H1 (cell line): ENCODE measurements at regions not wholly inside any gene's neighbourhood (a gene's known extent, or its start where the extent isn't known, plus 50 kb on each side); places are given as distances from the start of the nearest gene placed in this dataset.
A peak's percentile ranks its signal among the peaks of the same experiment; 100 is the strongest.

Experiments
- BACH1 ChIP-seq: IDR thresholded peaks from 2 replicates; pipeline ENCODE4 v1.6.1; 2012; ENCODE audit warnings: low read length, improper control_type of control experiment
- CREB1 ChIP-seq: IDR thresholded peaks from 2 replicates; pipeline ENCODE4 v1.6.1; 2012; ENCODE audit warnings: inconsistent platforms
- POLR2A ChIP-seq, 2 experiments: IDR thresholded peaks; 1 replicate in 1 of 2; 2 replicates in 1 of 2; pipeline ENCODE4 v1.6.1; 2011; ENCODE audit warnings: low read depth in 2 of 2, low read length in 2 of 2, mild to moderate bottlenecking in 2 of 2; ENCODE audit errors: control extremely low read depth in 1 of 2
- POLR2AphosphoS5 ChIP-seq: IDR thresholded peaks from 2 replicates; pipeline ENCODE4 v1.6.1; 2011; ENCODE audit warnings: low read depth, low read length
- YY1 ChIP-seq: IDR thresholded peaks from 2 replicates; pipeline ENCODE4 v1.6.1; 2011; ENCODE audit warnings: low read depth, mild to moderate bottlenecking, low read length
- ZNF274 ChIP-seq: IDR thresholded peaks from 2 replicates; pipeline ENCODE4 v1.7.0; 2012; ENCODE audit warnings: low read length, borderline replicate concordance; ENCODE audit errors: extremely low read depth
- TF ChIP-seq, protein P1 (sequence below): IDR thresholded peaks from 2 replicates; pipeline ENCODE4 v1.6.1; 2012; ENCODE audit warnings: inconsistent platforms
- TF ChIP-seq, protein P2 (sequence below): IDR thresholded peaks from 2 replicates; pipeline ENCODE4 v1.6.1; 2011; ENCODE audit warnings: low read depth, mild to moderate bottlenecking, low read length; ENCODE audit not compliant: insufficient read depth
- TF ChIP-seq, protein P3 (sequence below), 3 experiments: IDR thresholded peaks; 1 replicate in 2 of 3; 2 replicates in 1 of 3; pipeline versions ENCODE4 v1.5.1 to v1.6.1; 2011; ENCODE audit warnings: low read length in 3 of 3, mild to moderate bottlenecking in 3 of 3, inconsistent platforms in 2 of 3, low read depth in 1 of 3, moderate library complexity in 1 of 3; ENCODE audit not compliant: insufficient read depth in 1 of 3; ENCODE audit errors: control extremely low read depth in 1 of 3

DNA sequence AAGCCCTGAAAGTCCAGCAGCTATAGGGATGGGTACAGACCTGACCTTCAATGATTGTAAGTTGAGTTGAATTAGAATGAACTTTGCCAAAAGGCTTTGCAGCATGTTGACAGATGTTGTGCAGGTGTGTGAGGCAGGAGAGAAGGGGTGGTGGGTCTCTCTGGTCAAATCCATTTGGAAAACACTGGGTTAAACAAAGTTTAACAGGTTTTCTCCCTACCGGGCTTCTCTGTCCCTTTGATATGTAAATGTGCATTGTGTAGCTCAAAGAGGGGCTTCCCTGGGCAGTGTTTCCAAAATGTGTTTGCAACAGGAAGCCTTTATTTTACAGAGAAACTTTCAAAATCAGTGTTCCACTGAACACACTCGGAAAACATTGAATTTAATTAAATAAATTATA lies 72.1 kb upstream of the BRINP1 start:
- TF ChIP-seq, protein P1, sequence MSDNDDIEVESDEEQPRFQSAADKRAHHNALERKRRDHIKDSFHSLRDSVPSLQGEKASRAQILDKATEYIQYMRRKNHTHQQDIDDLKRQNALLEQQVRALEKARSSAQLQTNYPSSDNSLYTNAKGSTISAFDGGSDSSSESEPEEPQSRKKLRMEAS = no peak
- TF ChIP-seq YY1 (0 out of 2 replicates have a peak, but pooled peaks have one; percentile 28), CREB1 (no peak), POLR2A (IDR thresholded peaks at IDR 0.05; ENCODE audit: control extremely low read depth in 1 of 2, low read depth in 2 of 2, low read length in 2 of 2) (no peak), ZNF274 (no peak), POLR2AphosphoS5 (no peak), BACH1 (no peak)
- TF ChIP-seq, protein P2, sequence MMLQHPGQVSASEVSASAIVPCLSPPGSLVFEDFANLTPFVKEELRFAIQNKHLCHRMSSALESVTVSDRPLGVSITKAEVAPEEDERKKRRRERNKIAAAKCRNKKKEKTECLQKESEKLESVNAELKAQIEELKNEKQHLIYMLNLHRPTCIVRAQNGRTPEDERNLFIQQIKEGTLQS = no peak
- TF ChIP-seq, protein P3, sequence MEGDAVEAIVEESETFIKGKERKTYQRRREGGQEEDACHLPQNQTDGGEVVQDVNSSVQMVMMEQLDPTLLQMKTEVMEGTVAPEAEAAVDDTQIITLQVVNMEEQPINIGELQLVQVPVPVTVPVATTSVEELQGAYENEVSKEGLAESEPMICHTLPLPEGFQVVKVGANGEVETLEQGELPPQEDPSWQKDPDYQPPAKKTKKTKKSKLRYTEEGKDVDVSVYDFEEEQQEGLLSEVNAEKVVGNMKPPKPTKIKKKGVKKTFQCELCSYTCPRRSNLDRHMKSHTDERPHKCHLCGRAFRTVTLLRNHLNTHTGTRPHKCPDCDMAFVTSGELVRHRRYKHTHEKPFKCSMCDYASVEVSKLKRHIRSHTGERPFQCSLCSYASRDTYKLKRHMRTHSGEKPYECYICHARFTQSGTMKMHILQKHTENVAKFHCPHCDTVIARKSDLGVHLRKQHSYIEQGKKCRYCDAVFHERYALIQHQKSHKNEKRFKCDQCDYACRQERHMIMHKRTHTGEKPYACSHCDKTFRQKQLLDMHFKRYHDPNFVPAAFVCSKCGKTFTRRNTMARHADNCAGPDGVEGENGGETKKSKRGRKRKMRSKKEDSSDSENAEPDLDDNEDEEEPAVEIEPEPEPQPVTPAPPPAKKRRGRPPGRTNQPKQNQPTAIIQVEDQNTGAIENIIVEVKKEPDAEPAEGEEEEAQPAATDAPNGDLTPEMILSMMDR (IDR thresholded peaks at IDR 0.05; ENCODE audit: control extremely low read depth in 1 of 3, insufficient read depth in 1 of 3, low read depth in 1 of 3, low read length in 3 of 3) = no peak
